H1 (cell line): ENCODE measurements at regions not wholly inside any gene's neighbourhood (a gene's known extent, or its start where the extent isn't known, plus 50 kb on each side); places are given as distances from the start of the nearest gene placed in this dataset.

Experiments used
- CTCF ChIP-seq, 3 experiments: IDR thresholded peaks; 1 replicate in 2 of 3; 2 replicates in 1 of 3; pipeline versions ENCODE4 v1.5.1 to v1.6.1; 2011; ENCODE audit warnings: low read length in 3 of 3, mild to moderate bottlenecking in 3 of 3, inconsistent platforms in 2 of 3, low read depth in 1 of 3, moderate library complexity in 1 of 3; ENCODE audit not compliant: insufficient read depth in 1 of 3; ENCODE audit errors: control extremely low read depth in 1 of 3
- EP300 ChIP-seq, 2 experiments: IDR thresholded peaks; 1 replicate in 1 of 2; 2 replicates in 1 of 2; pipeline ENCODE4 v1.6.1; 2011 to 2012; ENCODE audit warnings: low read depth in 2 of 2, low read length in 2 of 2, mild to moderate bottlenecking in 2 of 2, borderline replicate concordance in 1 of 2, inconsistent platforms in 1 of 2, moderate library complexity in 1 of 2
- JUN ChIP-seq: IDR thresholded peaks from 2 replicates; pipeline ENCODE4 v1.6.1; 2011; ENCODE audit warnings: low read depth, mild to moderate bottlenecking, improper control_type of control experiment, low read length
- POLR2A ChIP-seq, 2 experiments: IDR thresholded peaks; 1 replicate in 1 of 2; 2 replicates in 1 of 2; pipeline ENCODE4 v1.6.1; 2011; ENCODE audit warnings: low read depth in 2 of 2, low read length in 2 of 2, mild to moderate bottlenecking in 2 of 2; ENCODE audit errors: control extremely low read depth in 1 of 2
- RAD21 ChIP-seq, 2 experiments: IDR thresholded peaks in 1 of 2; conservative IDR thresholded peaks in 1 of 2; 2 replicates each; pipeline ENCODE4 v1.6.1; 2011; ENCODE audit warnings: low read depth in 2 of 2, low read length in 2 of 2, improper control_type of control experiment in 1 of 2, inconsistent platforms in 1 of 2, mild to moderate bottlenecking in 1 of 2, moderate library complexity in 1 of 2
- SP1 ChIP-seq: IDR thresholded peaks from 2 replicates; pipeline ENCODE4 v1.6.1; 2011; ENCODE audit warnings: low read depth, low read length
- TCF12 ChIP-seq: IDR thresholded peaks from 2 replicates; pipeline ENCODE4 v1.6.1; 2011; ENCODE audit warnings: low read depth, mild to moderate bottlenecking, low read length
- TEAD4 ChIP-seq: IDR thresholded peaks from 2 replicates; pipeline ENCODE4 v1.6.1; 2012; ENCODE audit warnings: low read depth, low read length, inconsistent platforms, mixed read lengths

DNA sequence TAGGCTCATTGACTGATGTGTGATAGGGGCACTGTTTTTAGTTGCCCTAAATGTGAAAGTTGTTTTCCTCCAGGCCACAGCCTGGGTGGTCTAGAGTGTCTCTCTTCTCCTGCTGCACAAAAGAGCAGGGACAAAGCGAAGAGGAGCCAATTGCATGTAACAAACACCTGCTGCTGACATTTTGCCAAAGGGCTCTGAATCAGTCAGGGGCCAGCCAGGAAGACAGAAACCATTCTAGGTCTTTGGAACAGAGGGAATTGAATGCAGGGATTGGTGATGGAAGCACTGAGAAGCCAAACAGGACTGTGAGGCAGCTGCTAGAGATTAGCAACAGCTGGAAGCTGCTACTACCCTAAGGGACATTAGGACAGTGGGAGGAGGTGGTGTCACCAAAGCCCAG, 185.3 kb upstream of the POU3F1 start:
- TF ChIP-seq EP300 (IDR thresholded peaks at IDR 0.05; ENCODE audit: borderline replicate concordance in 1 of 2, low read depth in 2 of 2, low read length in 2 of 2) (no peak), CTCF (IDR thresholded peaks at IDR 0.05; ENCODE audit: control extremely low read depth in 1 of 3, insufficient read depth in 1 of 3, low read depth in 1 of 3, low read length in 3 of 3) (no peak), RAD21 (IDR thresholded peaks at IDR 0.05 in 1 of 2, conservative IDR thresholded peaks at IDR 0.05 in 1 of 2; ENCODE audit: low read depth in 2 of 2, low read length in 2 of 2) (no peak), TCF12 (no peak), TEAD4 (no peak), POLR2A (IDR thresholded peaks at IDR 0.05; ENCODE audit: control extremely low read depth in 1 of 2, low read depth in 2 of 2, low read length in 2 of 2) (no peak), SP1 (no peak), JUN (no peak)
